SK-N-SH (cell line): ENCODE measurements at regions not wholly inside any gene's neighbourhood (a gene's known extent, or its start where the extent isn't known, plus 50 kb on each side); places are given as distances from the start of the nearest gene placed in this dataset.

Source experiments
- CTCF ChIA-PET: fragments of 300-600, 350-600 bp; formaldehyde crosslinking; extraction: SDS; loops from one replicate; lab custom pipeline; 2021; lab: Yijun Ruan, JAX
- POLR2A ChIA-PET: fragments of 350-600 bp; sonication (Branson Sonifier 250); formaldehyde crosslinking; extraction: SDS; loops from one replicate; lab custom pipeline; 2020; ENCODE audit warnings: antibody characterized with exemption, inconsistent platforms; lab: Yijun Ruan, JAX
- DNase-seq: peaks from one replicate; pipeline ENCODE4 v3.0.0; 2012
- H2AFZ ChIP-seq: fragments of 200-600 bp; sonication (generic); 2 replicates; pipeline ENCODE4 v1.8.1; 2016; ENCODE audit warnings: antibody characterized with exemption, mild to moderate bottlenecking, low read depth
- H3F3A ChIP-seq: fragments of 200-600 bp; sonication (generic); replicated peaks from 2 replicates; pipeline ENCODE3; 2016; ENCODE audit warnings: antibody characterized with exemption, mild to moderate bottlenecking; ENCODE audit not compliant: insufficient read depth
- H3K27ac ChIP-seq, 2 experiments: fragments of 200-500 bp in 1 of 2; fragments of 200-600 bp in 1 of 2; sonication (Bioruptor generic) in 1 of 2; sonication (generic), shearing (Covaris generic) in 1 of 2; 2 replicates each; pipeline versions ENCODE4 v1.5.1 to v1.6.1; 2014 to 2016; ENCODE audit warnings: low read depth in 2 of 2, inconsistent platforms in 1 of 2, low read length in 1 of 2, mild to moderate bottlenecking in 1 of 2, mixed read lengths in 1 of 2
- H3K27me3 ChIP-seq: fragments of 200-600 bp; sonication (generic), shearing (Covaris generic); 2 replicates; pipeline ENCODE4 v1.6.1; 2016; ENCODE audit warnings: mixed run types; ENCODE audit not compliant: insufficient read depth
- H3K36me3 ChIP-seq, 2 experiments: fragments of 200-500 bp in 1 of 2; fragments of 200-600 bp in 1 of 2; sonication (Bioruptor generic) in 1 of 2; sonication (generic) in 1 of 2; replicated peaks in 1 of 2; 2 replicates each; pipeline versions ENCODE3 to v1.5.1; 2014 to 2016; ENCODE audit warnings: low read length in 1 of 2, mild to moderate bottlenecking in 1 of 2; ENCODE audit not compliant: insufficient read depth in 2 of 2, control insufficient read depth in 1 of 2
- H3K4me1 ChIP-seq, 2 experiments: fragments of 200-500 bp in 1 of 2; fragments of 200-600 bp in 1 of 2; sonication (Bioruptor generic) in 1 of 2; sonication (generic), shearing (Covaris generic) in 1 of 2; 2 replicates each; pipeline versions ENCODE4 v1.5.1 to v1.6.1; 2014 to 2016; ENCODE audit warnings: low read depth in 1 of 2, low read length in 1 of 2, mixed run types in 1 of 2; ENCODE audit not compliant: insufficient read depth in 2 of 2, control insufficient read depth in 1 of 2
- H3K4me2 ChIP-seq: fragments of 200-600 bp; sonication (generic), shearing (Covaris generic); 2 replicates; pipeline ENCODE4 v1.6.1; 2017; ENCODE audit warnings: mixed run types
- H3K4me3 ChIP-seq, 2 experiments: fragments of 200-500 bp in 1 of 2; fragments of 200-600 bp in 1 of 2; sonication (Bioruptor generic) in 1 of 2; sonication (generic), shearing (Covaris generic) in 1 of 2; 2 replicates each; pipeline versions ENCODE4 v1.5.1 to v1.8.1; 2014 to 2016; ENCODE audit warnings: low read depth in 2 of 2, inconsistent platforms in 1 of 2, low read length in 1 of 2, mild to moderate bottlenecking in 1 of 2, mixed read lengths in 1 of 2, moderate library complexity in 1 of 2
- H3K79me2 ChIP-seq: fragments of 200-600 bp; sonication (generic); 2 replicates; pipeline ENCODE4 v1.8.1; 2017; ENCODE audit warnings: mild to moderate bottlenecking; ENCODE audit not compliant: insufficient read depth
- H3K9ac ChIP-seq: fragments of 200-600 bp; sonication (generic); 2 replicates; pipeline ENCODE4 v1.6.1; 2017; ENCODE audit warnings: mixed run types
- H3K9me2 ChIP-seq: fragments of 200-600 bp; sonication (generic); 2 replicates; pipeline ENCODE4 v1.6.1; 2017; ENCODE audit warnings: mixed run types
- H3K9me3 ChIP-seq: fragments of 200-600 bp; sonication (generic); 2 replicates; pipeline ENCODE4 v1.6.1; 2017; ENCODE audit warnings: mixed run types, mild to moderate bottlenecking, moderate library complexity
- H4K20me1 ChIP-seq: fragments of 200-600 bp; sonication (generic); 2 replicates; pipeline ENCODE4 v1.6.1; 2017; ENCODE audit warnings: mild to moderate bottlenecking, mixed run types; ENCODE audit not compliant: insufficient read depth
- CHD2 ChIP-seq: fragments of 150-350 bp; IDR thresholded peaks from 2 replicates; pipeline ENCODE4 v1.6.1; 2018; ENCODE audit warnings: low read length; ENCODE audit not compliant: partially characterized antibody
- FOXM1 ChIP-seq: IDR thresholded peaks from 2 replicates; pipeline ENCODE4 v1.4.0; 2012; ENCODE audit warnings: low read depth, mild to moderate bottlenecking
- GABPA ChIP-seq: IDR thresholded peaks from 2 replicates; pipeline ENCODE4 v1.4.0; 2012; ENCODE audit warnings: low read depth, mild to moderate bottlenecking
- JUND ChIP-seq: IDR thresholded peaks from 2 replicates; pipeline ENCODE4 v1.4.0; 2012
- MEF2A ChIP-seq: IDR thresholded peaks from 2 replicates; pipeline ENCODE4 v1.4.0; 2012; ENCODE audit warnings: low read depth, borderline replicate concordance
- MXI1 ChIP-seq: IDR thresholded peaks from 2 replicates; pipeline ENCODE4 v1.6.1; 2012; ENCODE audit warnings: mild to moderate bottlenecking, low read depth, low read length, improper control_type of control experiment
- NFIC ChIP-seq: IDR thresholded peaks from 2 replicates; pipeline ENCODE4 v1.4.0; 2012; ENCODE audit warnings: borderline replicate concordance
- RCOR1 ChIP-seq: fragments of 150-350 bp; IDR thresholded peaks from 2 replicates; pipeline ENCODE4 v1.6.1; 2017; ENCODE audit warnings: antibody characterized with exemption, low read length
- REST ChIP-seq: IDR thresholded peaks from 2 replicates; pipeline ENCODE4 v1.6.1; 2012; ENCODE audit warnings: mild to moderate bottlenecking, low read depth, low read length, moderate library complexity
- RXRA ChIP-seq: IDR thresholded peaks from 2 replicates; pipeline ENCODE4 v1.4.0; 2012; ENCODE audit warnings: low read depth, mild to moderate bottlenecking, borderline replicate concordance
- SMC3 ChIP-seq: IDR thresholded peaks from 2 replicates; pipeline ENCODE4 v1.6.1; 2012; ENCODE audit warnings: low read depth, low read length, improper control_type of control experiment
- TAF1 ChIP-seq: IDR thresholded peaks from 2 replicates; pipeline ENCODE4 v1.6.1; 2012; ENCODE audit warnings: low read depth, mild to moderate bottlenecking, low read length, moderate library complexity, borderline replicate concordance
- USF2 ChIP-seq: fragments of 150-350 bp; IDR thresholded peaks from 2 replicates; pipeline ENCODE4 v1.6.1; 2017; ENCODE audit warnings: antibody characterized with exemption, low read length, low read depth, borderline replicate concordance
- YY1 ChIP-seq: IDR thresholded peaks from 2 replicates; pipeline ENCODE4 v1.4.0; 2012; ENCODE audit warnings: low read depth, mild to moderate bottlenecking
- WGBS: methylation state at CpG from one replicate; pipeline ENCODE4 v1.1.6; 2017; ENCODE audit warnings: low lambda C conversion rate; 5-methylcytosine and 5-hydroxymethylcytosine counted together
- TF ChIP-seq, protein P1 (sequence below): IDR thresholded peaks from 2 replicates; pipeline ENCODE4 v1.4.0; 2012; ENCODE audit warnings: low read depth

- H3K4me3 ChIP-seq, result no peak overlapping the region
- H3K36me3 ChIP-seq, result no peaks in the 10 kb centered on the region
- no peak for DNase-seq
- TF ChIP-seq MXI1, result no peak
- no peak for TF ChIP-seq FOXM1
- no peaks in the 10 kb centered on the region for H3K27me3 ChIP-seq
- no peaks in the 10 kb centered on the region for H3K9me2 ChIP-seq
- no peak overlapping the region for H3K27ac ChIP-seq
- no peaks in the 10 kb centered on the region for H3K9me3 ChIP-seq
- no peak overlapping the region for H3K9ac ChIP-seq
- no peaks in the 10 kb centered on the region for H3F3A ChIP-seq
- ChIA-PET POLR2A (interaction anchor here (0.7 kb wide), 1 partner anchor 72 kb away, joined by 3 read pairs; no protein-coding TSS in a partner anchor), CTCF (interaction anchor here (1.2 to 1.3 kb wide), 2 partner anchors 23 to 31 kb away, joined by 3 to 4 read pairs; no protein-coding TSS in a partner anchor)
- H4K20me1 ChIP-seq, result no peaks in the 10 kb centered on the region
- WGBS, result 71% methylated on average over 4 of the region's 5 CpGs
- H3K79me2 ChIP-seq, result no peaks in the 10 kb centered on the region
- no peaks in the 10 kb centered on the region; a peak in 1 of 4 replicates for H3K4me1 ChIP-seq
- H3K4me2 ChIP-seq, result no peak overlapping the region
- no peak overlapping the region for H2AFZ ChIP-seq
These were observed 91.2 kb upstream of the MYL10 start for GRCh38 chr7:101720324-101720723.

- H4K20me1 ChIP-seq, result no peaks in the 10 kb centered on the region
- CTCF ChIA-PET, result interaction anchor here (0.9 to 1.2 kb wide), 3 partner anchors 12 to 22 kb away, joined by 3 to 5 read pairs (median 3); no protein-coding TSS in a partner anchor
- TF ChIP-seq SMC3 (no peak), JUND (no peak), TAF1 (no peak), RXRA (no peak), YY1 (no peak), MEF2A (no peak), GABPA (no peak)
These were observed 93.2 kb upstream of the MYL10 start for GRCh38 chr7:101722247-101722646.

DNA sequence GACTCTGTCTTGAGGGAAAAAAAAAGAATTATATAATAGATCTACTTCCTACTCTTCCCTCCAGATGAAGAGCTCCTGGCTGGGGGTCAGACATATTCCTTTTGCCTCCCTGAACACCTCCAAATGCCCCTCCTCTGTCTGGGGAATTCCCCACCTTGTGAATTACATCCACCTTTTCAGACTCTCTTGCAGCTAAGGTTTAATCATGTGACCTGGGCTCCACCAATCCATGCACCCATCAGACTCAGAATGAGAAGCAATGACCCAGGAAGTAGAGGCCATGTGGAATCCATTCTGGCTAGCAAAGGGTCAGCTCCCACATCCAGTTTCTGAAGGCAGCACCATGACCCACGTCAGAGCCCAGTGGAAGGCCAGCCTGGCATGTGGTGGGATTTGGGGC, 93.6 kb upstream of the CUX1 start:
- H3K27ac ChIP-seq, result no peak overlapping the region
- WGBS, result 75% methylated on average over 1 of the region's 1 CpG
- H3K36me3 ChIP-seq, result no peaks in the 10 kb centered on the region
- H3K79me2 ChIP-seq, result no peaks in the 10 kb centered on the region
- POLR2A ChIA-PET, result no interaction called here
- no peaks in the 10 kb centered on the region for H3K4me1 ChIP-seq
- DNase-seq, result no peak
- no peaks in the 10 kb centered on the region for H3K9me2 ChIP-seq
- TF ChIP-seq SMC3, result no peak
- TF ChIP-seq CHD2, result no peak
- no peak for TF ChIP-seq REST
- no peak for TF ChIP-seq NFIC
- TF ChIP-seq, protein P1, sequence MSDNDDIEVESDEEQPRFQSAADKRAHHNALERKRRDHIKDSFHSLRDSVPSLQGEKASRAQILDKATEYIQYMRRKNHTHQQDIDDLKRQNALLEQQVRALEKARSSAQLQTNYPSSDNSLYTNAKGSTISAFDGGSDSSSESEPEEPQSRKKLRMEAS, result no peak
- TF ChIP-seq USF2, result no peak
- no peak for TF ChIP-seq FOXM1
- no peak for TF ChIP-seq RCOR1
- no peaks in the 10 kb centered on the region for H3K27me3 ChIP-seq
- no peak overlapping the region for H2AFZ ChIP-seq
- no peaks in the 10 kb centered on the region for H4K20me1 ChIP-seq
- H3K4me3 ChIP-seq, result no peak overlapping the region
- H3K9me3 ChIP-seq, result no peaks in the 10 kb centered on the region
- H3K9ac ChIP-seq, result no peak overlapping the region
- no peak overlapping the region for H3K4me2 ChIP-seq
- H3F3A ChIP-seq, result no peaks in the 10 kb centered on the region
- CTCF ChIA-PET, result interaction anchor here (1.2 kb wide), 2 partner anchors 20 to 185 kb away, joined by 3 read pairs; no protein-coding TSS in a partner anchor

More at GRCh38 chr7:101722247-101722646, 93.2 kb upstream of the MYL10 start:
- H2AFZ ChIP-seq, result no peak overlapping the region
- no peaks in the 10 kb centered on the region for H3K79me2 ChIP-seq
- H3K9me2 ChIP-seq, result no peaks in the 10 kb centered on the region
- 83% methylated on average over 20 of the region's 21 CpGs for WGBS
- no peaks in the 10 kb centered on the region for H3F3A ChIP-seq
- no peaks in the 10 kb centered on the region for H3K9me3 ChIP-seq
- H3K27me3 ChIP-seq, result no peaks in the 10 kb centered on the region
- DNase-seq, result no peak
- H3K36me3 ChIP-seq, result no peaks in the 10 kb centered on the region
- POLR2A ChIA-PET, result no interaction called here
- H3K4me1 ChIP-seq, result no peaks in the 10 kb centered on the region; a peak in 1 of 4 replicates
- no peak overlapping the region for H3K4me3 ChIP-seq
- H3K4me2 ChIP-seq, result no peak overlapping the region
- H3K27ac ChIP-seq, result no peak overlapping the region
- H3K9ac ChIP-seq, result no peak overlapping the region
